ENCODE measurements at regions not wholly inside any gene's neighbourhood (a gene's known extent, or its start where the extent isn't known, plus 50 kb on each side); places are given as distances from the start of the nearest gene placed in this dataset.

GRCh38 chr21:16533692-16534407 is 804.1 kb downstream of the USP25 start:
- TF ChIP-seq POLR2A (IDR thresholded peaks at IDR 0.05) (no peak), CTCF (IDR thresholded peaks at IDR 0.05) (no peak), EP300 (IDR thresholded peaks at IDR 0.05) (no peak), POLR2AphosphoS5 (IDR thresholded peaks at IDR 0.05) (no peak)

All from suprapubic skin (tissue), 4 donors.